ENCODE measurements at regions not wholly inside any gene's neighbourhood (a gene's known extent, or its start where the extent isn't known, plus 50 kb on each side); places are given as distances from the start of the nearest gene placed in this dataset.

DNA sequence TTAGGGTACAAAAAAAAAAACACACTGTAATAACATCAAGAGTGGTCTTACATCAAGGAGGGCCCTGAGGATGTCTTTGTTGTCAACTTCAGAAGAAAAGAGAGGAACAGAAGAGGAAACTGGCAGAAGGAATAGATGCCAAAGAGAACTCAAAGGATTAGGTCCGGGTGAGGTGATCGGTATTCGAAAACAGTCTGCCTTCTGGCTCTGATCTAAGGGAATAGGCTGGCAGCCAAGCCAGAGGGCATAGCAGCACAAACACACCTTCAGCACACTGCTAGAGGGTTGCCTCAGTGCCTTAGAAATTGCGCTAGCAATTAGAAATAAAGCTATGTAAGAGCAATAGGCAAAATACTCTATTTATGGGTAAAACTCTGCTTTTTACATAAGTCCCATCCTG lies 91.4 kb upstream of the TTC29 start (continued):
- TF ChIP-seq, protein P1, sequence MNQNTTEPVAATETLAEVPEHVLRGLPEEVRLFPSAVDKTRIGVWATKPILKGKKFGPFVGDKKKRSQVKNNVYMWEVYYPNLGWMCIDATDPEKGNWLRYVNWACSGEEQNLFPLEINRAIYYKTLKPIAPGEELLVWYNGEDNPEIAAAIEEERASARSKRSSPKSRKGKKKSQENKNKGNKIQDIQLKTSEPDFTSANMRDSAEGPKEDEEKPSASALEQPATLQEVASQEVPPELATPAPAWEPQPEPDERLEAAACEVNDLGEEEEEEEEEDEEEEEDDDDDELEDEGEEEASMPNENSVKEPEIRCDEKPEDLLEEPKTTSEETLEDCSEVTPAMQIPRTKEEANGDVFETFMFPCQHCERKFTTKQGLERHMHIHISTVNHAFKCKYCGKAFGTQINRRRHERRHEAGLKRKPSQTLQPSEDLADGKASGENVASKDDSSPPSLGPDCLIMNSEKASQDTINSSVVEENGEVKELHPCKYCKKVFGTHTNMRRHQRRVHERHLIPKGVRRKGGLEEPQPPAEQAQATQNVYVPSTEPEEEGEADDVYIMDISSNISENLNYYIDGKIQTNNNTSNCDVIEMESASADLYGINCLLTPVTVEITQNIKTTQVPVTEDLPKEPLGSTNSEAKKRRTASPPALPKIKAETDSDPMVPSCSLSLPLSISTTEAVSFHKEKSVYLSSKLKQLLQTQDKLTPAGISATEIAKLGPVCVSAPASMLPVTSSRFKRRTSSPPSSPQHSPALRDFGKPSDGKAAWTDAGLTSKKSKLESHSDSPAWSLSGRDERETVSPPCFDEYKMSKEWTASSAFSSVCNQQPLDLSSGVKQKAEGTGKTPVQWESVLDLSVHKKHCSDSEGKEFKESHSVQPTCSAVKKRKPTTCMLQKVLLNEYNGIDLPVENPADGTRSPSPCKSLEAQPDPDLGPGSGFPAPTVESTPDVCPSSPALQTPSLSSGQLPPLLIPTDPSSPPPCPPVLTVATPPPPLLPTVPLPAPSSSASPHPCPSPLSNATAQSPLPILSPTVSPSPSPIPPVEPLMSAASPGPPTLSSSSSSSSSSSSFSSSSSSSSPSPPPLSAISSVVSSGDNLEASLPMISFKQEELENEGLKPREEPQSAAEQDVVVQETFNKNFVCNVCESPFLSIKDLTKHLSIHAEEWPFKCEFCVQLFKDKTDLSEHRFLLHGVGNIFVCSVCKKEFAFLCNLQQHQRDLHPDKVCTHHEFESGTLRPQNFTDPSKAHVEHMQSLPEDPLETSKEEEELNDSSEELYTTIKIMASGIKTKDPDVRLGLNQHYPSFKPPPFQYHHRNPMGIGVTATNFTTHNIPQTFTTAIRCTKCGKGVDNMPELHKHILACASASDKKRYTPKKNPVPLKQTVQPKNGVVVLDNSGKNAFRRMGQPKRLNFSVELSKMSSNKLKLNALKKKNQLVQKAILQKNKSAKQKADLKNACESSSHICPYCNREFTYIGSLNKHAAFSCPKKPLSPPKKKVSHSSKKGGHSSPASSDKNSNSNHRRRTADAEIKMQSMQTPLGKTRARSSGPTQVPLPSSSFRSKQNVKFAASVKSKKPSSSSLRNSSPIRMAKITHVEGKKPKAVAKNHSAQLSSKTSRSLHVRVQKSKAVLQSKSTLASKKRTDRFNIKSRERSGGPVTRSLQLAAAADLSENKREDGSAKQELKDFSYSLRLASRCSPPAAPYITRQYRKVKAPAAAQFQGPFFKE (tag by site-specific recombination; IDR thresholded peaks at IDR 0.05; ENCODE audit: borderline replicate concordance), result no peak
- TF ChIP-seq, protein P2, sequence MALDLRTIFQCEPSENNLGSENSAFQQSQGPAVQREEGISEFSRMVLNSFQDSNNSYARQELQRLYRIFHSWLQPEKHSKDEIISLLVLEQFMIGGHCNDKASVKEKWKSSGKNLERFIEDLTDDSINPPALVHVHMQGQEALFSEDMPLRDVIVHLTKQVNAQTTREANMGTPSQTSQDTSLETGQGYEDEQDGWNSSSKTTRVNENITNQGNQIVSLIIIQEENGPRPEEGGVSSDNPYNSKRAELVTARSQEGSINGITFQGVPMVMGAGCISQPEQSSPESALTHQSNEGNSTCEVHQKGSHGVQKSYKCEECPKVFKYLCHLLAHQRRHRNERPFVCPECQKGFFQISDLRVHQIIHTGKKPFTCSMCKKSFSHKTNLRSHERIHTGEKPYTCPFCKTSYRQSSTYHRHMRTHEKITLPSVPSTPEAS (tag by site-specific recombination; IDR thresholded peaks at IDR 0.05), result no peak
- TF ChIP-seq, protein P3, sequence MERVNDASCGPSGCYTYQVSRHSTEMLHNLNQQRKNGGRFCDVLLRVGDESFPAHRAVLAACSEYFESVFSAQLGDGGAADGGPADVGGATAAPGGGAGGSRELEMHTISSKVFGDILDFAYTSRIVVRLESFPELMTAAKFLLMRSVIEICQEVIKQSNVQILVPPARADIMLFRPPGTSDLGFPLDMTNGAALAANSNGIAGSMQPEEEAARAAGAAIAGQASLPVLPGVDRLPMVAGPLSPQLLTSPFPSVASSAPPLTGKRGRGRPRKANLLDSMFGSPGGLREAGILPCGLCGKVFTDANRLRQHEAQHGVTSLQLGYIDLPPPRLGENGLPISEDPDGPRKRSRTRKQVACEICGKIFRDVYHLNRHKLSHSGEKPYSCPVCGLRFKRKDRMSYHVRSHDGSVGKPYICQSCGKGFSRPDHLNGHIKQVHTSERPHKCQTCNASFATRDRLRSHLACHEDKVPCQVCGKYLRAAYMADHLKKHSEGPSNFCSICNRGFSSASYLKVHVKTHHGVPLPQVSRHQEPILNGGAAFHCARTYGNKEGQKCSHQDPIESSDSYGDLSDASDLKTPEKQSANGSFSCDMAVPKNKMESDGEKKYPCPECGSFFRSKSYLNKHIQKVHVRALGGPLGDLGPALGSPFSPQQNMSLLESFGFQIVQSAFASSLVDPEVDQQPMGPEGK (tag by site-specific recombination; IDR thresholded peaks at IDR 0.05), result no peak
- no peak for TF ChIP-seq SCRT1 (tag by site-specific recombination; IDR thresholded peaks at IDR 0.05; ENCODE audit: borderline replicate concordance)
- TF ChIP-seq OSR2 (tag by site-specific recombination; IDR thresholded peaks at IDR 0.05), result no peak
- no peak for TF ChIP-seq ZSCAN30 (tag by site-specific recombination; IDR thresholded peaks at IDR 0.05)
- no peak for TF ChIP-seq GLI4 (tag by site-specific recombination; IDR thresholded peaks at IDR 0.05)
- no peak for TF ChIP-seq ZNF76 (tag by site-specific recombination; IDR thresholded peaks at IDR 0.05; ENCODE audit: borderline replicate concordance, low read depth)

DNA sequence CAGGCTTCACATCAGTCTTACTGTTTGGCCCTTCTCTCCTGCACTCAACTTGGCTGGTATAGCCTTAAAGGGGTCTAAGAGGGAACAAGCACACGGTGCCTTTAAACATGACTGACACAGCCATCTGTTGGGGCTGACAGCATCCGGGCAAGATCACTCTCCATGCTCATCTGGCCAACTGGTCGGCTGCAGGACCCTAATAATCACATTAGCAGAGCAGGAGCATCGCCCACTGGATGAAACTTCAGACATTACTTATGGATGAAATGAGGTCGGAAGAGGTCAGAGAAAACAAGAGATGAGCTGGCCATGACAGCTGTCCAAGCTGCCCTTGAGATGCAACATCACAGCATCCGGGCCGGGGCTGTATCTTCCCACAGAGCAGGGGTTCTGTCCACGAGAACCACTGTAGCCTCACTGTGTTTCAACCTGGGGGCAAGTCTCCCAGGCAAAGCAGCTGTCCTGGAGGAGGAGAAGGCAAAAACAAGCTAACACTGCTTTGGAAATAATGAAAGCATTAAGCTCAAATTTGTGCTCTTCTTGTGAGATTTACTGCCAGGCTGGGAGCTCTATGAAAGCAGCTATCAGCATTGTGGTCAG lies 94.4 kb upstream of the TTC29 start:
- POLR2A ChIA-PET, result no interaction called here
- TF ChIP-seq ZNF843 (tag by site-specific recombination; IDR thresholded peaks at IDR 0.05), result no peak
- TF ChIP-seq ZNF707 (tag by site-specific recombination; IDR thresholded peaks at IDR 0.05), result no peak
- no peak for TF ChIP-seq ZBTB1 (tag by site-specific recombination; IDR thresholded peaks at IDR 0.05)
- no peak for TF ChIP-seq ZNF121 (tag by site-specific recombination; IDR thresholded peaks at IDR 0.05)
- TF ChIP-seq, protein P3 (tag by site-specific recombination; IDR thresholded peaks at IDR 0.05), result no peak
- no peak for TF ChIP-seq ZNF514 (tag by site-specific recombination; IDR thresholded peaks at IDR 0.05)
- no peak for TF ChIP-seq ZNF433 (tag by site-specific recombination; IDR thresholded peaks at IDR 0.05; ENCODE audit: low read depth)
- TF ChIP-seq ZNF549 (tag by site-specific recombination; IDR thresholded peaks at IDR 0.05), result no peak
- no peak for TF ChIP-seq SP3 (tag by site-specific recombination; IDR thresholded peaks at IDR 0.05)
- no peak for TF ChIP-seq ZNF571 (tag by site-specific recombination; IDR thresholded peaks at IDR 0.05)
- no peak for TF ChIP-seq ZNF701 (tag by site-specific recombination; IDR thresholded peaks at IDR 0.05)
- no peak for TF ChIP-seq HOXC10 (CRISPR knock-in tag; IDR thresholded peaks at IDR 0.05)
- no peak for TF ChIP-seq ZNF585B (tag by site-specific recombination; IDR thresholded peaks at IDR 0.05)
- TF ChIP-seq ZNF248 (tag by site-specific recombination; IDR thresholded peaks at IDR 0.05), result no peak
- CTCF ChIA-PET, result interaction anchor here (1.1 kb wide), 1 partner anchor 57 kb away, joined by 5 read pairs; no protein-coding TSS in a partner anchor
- H3K36me3 ChIP-seq (ENCODE audit: control insufficient read depth in 2 of 2, insufficient read depth in 1 of 2, low read length in 2 of 2), result no peaks in the 10 kb centered on the region
- no peak overlapping the region for H3K4me3 ChIP-seq (ENCODE audit: low read depth, low read length)
- H3K4me1 ChIP-seq (ENCODE audit: control insufficient read depth, insufficient read depth, low read length), result no peaks in the 10 kb centered on the region
- H3K27ac ChIP-seq (ENCODE audit: extremely low read depth, low read depth, low read length), result no peak overlapping the region
- no peaks in the 10 kb centered on the region for H3K9me3 ChIP-seq (ENCODE audit: control insufficient read depth, insufficient read depth, low read depth, low read length)

Data from HEK293 (cell line).